ENCODE measurements at regions not wholly inside any gene's neighbourhood (a gene's known extent, or its start where the extent isn't known, plus 50 kb on each side); places are given as distances from the start of the nearest gene placed in this dataset.

DNA sequence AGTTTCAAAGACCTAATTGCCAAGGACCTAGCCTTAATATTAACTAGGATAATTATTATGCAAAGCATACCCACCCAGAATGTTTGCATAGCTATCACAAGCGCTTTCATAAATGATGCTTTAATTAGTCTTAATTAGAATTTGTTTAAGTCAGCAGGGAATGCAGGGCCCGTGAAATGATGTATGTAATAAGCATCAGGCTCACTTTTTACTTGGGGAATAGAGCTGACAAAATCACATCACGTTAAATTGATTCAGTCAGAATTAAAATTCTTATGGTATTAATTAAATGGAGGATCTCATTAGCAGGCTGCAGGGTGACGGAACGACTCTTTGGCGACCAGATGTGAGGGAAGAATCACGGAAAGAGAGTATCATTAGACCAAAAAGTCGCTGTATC lies 264.5 kb downstream of the GPD2 start:
- no peak for TF ChIP-seq EZH2 (IDR thresholded peaks at IDR 0.05)
- no peak for TF ChIP-seq POLR2AphosphoS5 (IDR thresholded peaks at IDR 0.05; ENCODE audit: borderline replicate concordance, low read depth, low read length)
- no peak for TF ChIP-seq FOXP2 (optimal IDR thresholded peaks at IDR 0.05; ENCODE audit: control extremely low read depth, extremely low read length, insufficient read depth)

All from SK-N-MC (cell line).